ENCODE measurements at regions not wholly inside any gene's neighbourhood (a gene's known extent, or its start where the extent isn't known, plus 50 kb on each side); places are given as distances from the start of the nearest gene placed in this dataset.

DNA sequence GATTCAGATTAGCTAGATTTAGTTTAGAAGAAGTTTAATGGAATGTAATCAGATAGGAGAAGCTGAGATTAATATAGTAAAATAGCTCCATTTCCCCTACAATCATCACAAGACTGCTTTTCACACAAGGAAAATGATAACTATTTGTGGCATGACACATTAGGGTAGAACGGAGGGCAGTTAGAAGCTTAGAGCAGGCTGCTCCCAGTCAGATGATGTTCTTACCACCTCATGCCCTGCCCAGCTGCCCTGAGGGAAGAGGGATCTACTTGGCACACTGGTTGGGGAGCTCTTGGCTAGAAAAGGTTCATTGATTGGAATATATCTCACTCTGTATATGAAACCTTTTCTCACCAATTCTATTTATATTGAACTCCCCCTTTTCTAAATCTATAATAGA, 180.7 kb upstream of the IL15 start:
- Histone ChIP-seq H3K27ac (ENCODE audit: low read depth, low read length, poor library complexity, severe bottlenecking) (no peak overlapping the region), H3K36me3 (ENCODE audit: insufficient read depth, low read length, poor library complexity, severe bottlenecking) (no peaks in the 10 kb centered on the region), H3K27me3 (replicated peaks; ENCODE audit: insufficient read depth, low read depth, low read length, poor library complexity) (no peaks in the 10 kb centered on the region), H3K4me1 (ENCODE audit: insufficient read depth, low read length, poor library complexity, severe bottlenecking) (no peaks in the 10 kb centered on the region), H3K4me3 (ENCODE audit: low read depth, low read length, poor library complexity, severe bottlenecking) (no peak overlapping the region), H3K9me3 (ENCODE audit: low read depth, low read length, poor library complexity, severe bottlenecking) (no peaks in the 10 kb centered on the region)
- TF ChIP-seq EZH2 (IDR thresholded peaks at IDR 0.05; ENCODE audit: borderline replicate concordance, low read depth, low read length, poor library complexity, severe bottlenecking), result no peak
- no peak for TF ChIP-seq CTCF (conservative IDR thresholded peaks at IDR 0.05; ENCODE audit: low read depth, low read length)
- no TSS peak for BruUV-seq (replicated peaks)
- intact Hi-C loops (cut with micrococcal nuclease; ENCODE audit: unreplicated experiment), result no loop called here
- ChIA-PET CTCF (interaction anchor here (0.6 kb wide), 1 partner anchor 517 kb away, joined by 3 read pairs; no protein-coding TSS in a partner anchor), POLR2A (ENCODE audit: low non-redundant PET) (no interaction called here)
- DNase-seq (ENCODE audit: low spot score), result no peak

DNA sequence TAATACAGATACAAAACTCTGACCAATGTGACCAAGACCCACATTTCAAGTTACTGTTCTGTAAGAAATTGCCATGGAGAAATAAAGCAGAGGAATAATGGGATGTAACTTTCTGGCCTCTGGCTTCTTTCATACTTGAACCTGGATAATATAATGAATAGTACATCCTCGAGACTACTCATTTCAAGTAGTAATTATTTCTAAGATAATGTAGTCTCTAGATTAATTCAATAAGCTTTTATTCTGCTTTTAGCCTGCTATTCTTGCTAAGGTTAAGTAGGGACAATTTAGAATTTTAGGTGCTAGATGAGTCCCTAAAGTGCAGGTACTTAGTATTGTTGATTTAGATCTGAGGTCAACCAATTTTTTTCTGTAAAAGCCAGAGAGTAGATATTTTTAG, 178.7 kb upstream of the IL15 start:
- intact Hi-C loops (cut with micrococcal nuclease; ENCODE audit: unreplicated experiment), result no loop called here
- BruUV-seq (replicated peaks), result no TSS peak
- Histone ChIP-seq H3K36me3 (ENCODE audit: insufficient read depth, low read length, poor library complexity, severe bottlenecking) (no peaks in the 10 kb centered on the region), H3K9me3 (ENCODE audit: low read depth, low read length, poor library complexity, severe bottlenecking) (no peaks in the 10 kb centered on the region), H3K4me3 (ENCODE audit: low read depth, low read length, poor library complexity, severe bottlenecking) (no peak overlapping the region), H3K4me1 (ENCODE audit: insufficient read depth, low read length, poor library complexity, severe bottlenecking) (no peaks in the 10 kb centered on the region), H3K27me3 (replicated peaks; ENCODE audit: insufficient read depth, low read depth, low read length, poor library complexity) (no peaks in the 10 kb centered on the region), H3K27ac (ENCODE audit: low read depth, low read length, poor library complexity, severe bottlenecking) (no peak overlapping the region)
- DNase-seq (ENCODE audit: low spot score), result no peak
- no peak for TF ChIP-seq EZH2 (IDR thresholded peaks at IDR 0.05; ENCODE audit: borderline replicate concordance, low read depth, low read length, poor library complexity, severe bottlenecking)
- no peak for TF ChIP-seq CTCF (conservative IDR thresholded peaks at IDR 0.05; ENCODE audit: low read depth, low read length)
- CTCF ChIA-PET, result no interaction called here
- POLR2A ChIA-PET (ENCODE audit: low non-redundant PET), result no interaction called here

DNA sequence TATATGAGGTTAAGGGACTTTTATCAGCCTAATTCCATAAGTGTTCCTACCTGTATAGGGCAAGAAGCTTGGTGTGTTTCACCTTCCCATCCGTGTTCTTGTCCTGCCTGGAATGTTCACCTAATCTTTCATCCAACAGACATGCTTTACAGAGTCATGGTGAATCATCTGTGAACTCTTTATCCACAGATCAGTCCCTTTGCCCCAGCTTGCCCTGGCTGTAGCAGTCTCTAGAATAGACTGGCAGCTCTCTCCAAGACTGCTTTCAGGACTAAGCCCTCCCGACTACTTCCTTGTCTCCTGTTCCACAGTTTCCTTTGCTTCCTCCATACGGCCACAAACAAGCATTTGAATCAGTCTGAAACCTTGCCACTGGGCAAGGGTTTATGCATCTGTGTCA, 177.9 kb upstream of the IL15 start:
- CTCF ChIA-PET, result interaction anchor here (0.6 kb wide), 1 partner anchor 328 kb away, joined by 4 read pairs; no protein-coding TSS in a partner anchor
- no peak for DNase-seq (ENCODE audit: low spot score)

More for the DNA sequence above, 177.9 kb upstream of the IL15 start:
- Histone ChIP-seq H3K27ac (ENCODE audit: low read depth, low read length, poor library complexity, severe bottlenecking) (no peak overlapping the region), H3K27me3 (replicated peaks; ENCODE audit: insufficient read depth, low read depth, low read length, poor library complexity) (no peaks in the 10 kb centered on the region), H3K4me1 (ENCODE audit: insufficient read depth, low read length, poor library complexity, severe bottlenecking) (no peaks in the 10 kb centered on the region), H3K9me3 (ENCODE audit: low read depth, low read length, poor library complexity, severe bottlenecking) (no peaks in the 10 kb centered on the region), H3K36me3 (ENCODE audit: insufficient read depth, low read length, poor library complexity, severe bottlenecking) (no peaks in the 10 kb centered on the region), H3K4me3 (ENCODE audit: low read depth, low read length, poor library complexity, severe bottlenecking) (no peak overlapping the region)
- POLR2A ChIA-PET (ENCODE audit: low non-redundant PET), result no interaction called here
- no peak for TF ChIP-seq EZH2 (IDR thresholded peaks at IDR 0.05; ENCODE audit: borderline replicate concordance, low read depth, low read length, poor library complexity, severe bottlenecking)
- TF ChIP-seq CTCF (conservative IDR thresholded peaks at IDR 0.05; ENCODE audit: low read depth, low read length), result no peak
- BruUV-seq (replicated peaks), result no TSS peak
- intact Hi-C loops (cut with micrococcal nuclease; ENCODE audit: unreplicated experiment), result no loop called here

All from A673 (cell line).